ENCODE measurements at regions not wholly inside any gene's neighbourhood (a gene's known extent, or its start where the extent isn't known, plus 50 kb on each side); places are given as distances from the start of the nearest gene placed in this dataset.

- Histone ChIP-seq H3K18ac (ENCODE audit: extremely low read depth, low read length) (no peak overlapping the region), H2BK120ac (replicated peaks; ENCODE audit: low read depth, low read length) (no peak overlapping the region)
These were observed 967.8 kb upstream of the DIAPH2 start for GRCh38 chrX:95716841-95717240.

More at GRCh38 chrX:95716841-95717240, 967.8 kb upstream of the DIAPH2 start:
- H2AK5ac ChIP-seq (ENCODE audit: low read depth, low read length) = no peak overlapping the region
- no peak overlapping the region for H3K14ac ChIP-seq (ENCODE audit: insufficient read length)
- H4K5ac ChIP-seq (ENCODE audit: insufficient read length, low read depth, low read length) = no peak overlapping the region
- H3K27me3 ChIP-seq (replicated peaks in 1 of 4; ENCODE audit: control insufficient read depth in 3 of 4, extremely low read depth in 1 of 4, insufficient read depth in 3 of 4, low read length in 3 of 4) = no peaks in the 10 kb centered on the region
- H2BK20ac ChIP-seq (ENCODE audit: low read length) = no peak overlapping the region
- H3K9me3 ChIP-seq (ENCODE audit: insufficient read depth in 2 of 2, low read depth in 1 of 2, low read length in 1 of 2) = no peaks in the 10 kb centered on the region
- H3K36me3 ChIP-seq (ENCODE audit: control insufficient read depth in 2 of 4, insufficient read depth in 4 of 4, low read length in 3 of 4) = no peaks in the 10 kb centered on the region
- no peak overlapping the region for H2AFZ ChIP-seq (ENCODE audit: low read length)
- no peak overlapping the region for H2BK5ac ChIP-seq (ENCODE audit: low read depth, low read length)
- CTCF ChIA-PET (ENCODE audit: partially characterized antibody) = no interaction called here
- no peak for FAIRE-seq
- no peak overlapping the region for H4K91ac ChIP-seq (replicated peaks; ENCODE audit: insufficient read length, low read length)
- no peak overlapping the region for H4K8ac ChIP-seq (ENCODE audit: extremely low read depth, insufficient read depth, low read length)
- POLR2A ChIA-PET (ENCODE audit: partially characterized antibody) = no interaction called here
- no peak overlapping the region for H3K23ac ChIP-seq (ENCODE audit: insufficient read length)
- H3K4me1 ChIP-seq (replicated peaks in 1 of 4; ENCODE audit: control insufficient read depth in 3 of 4, insufficient read depth in 4 of 4, low read length in 3 of 4) = no peaks in the 10 kb centered on the region
- no peaks in the 10 kb centered on the region for H3K79me1 ChIP-seq (ENCODE audit: low read depth, low read length)
- WGBS, 2 experiments (ENCODE audit: extremely low coverage in 1 of 2, insufficient coverage in 1 of 2, insufficient read length in 1 of 2, insufficient replicate concordance in 2 of 2, low coverage in 1 of 2, low lambda C conversion rate in 2 of 2, missing lambda C conversion rate in 1 of 2) = 100% methylated on average over 1 of the region's 4 CpGs; no CpG with 5 or more reads in 1 of the 2 experiments
- H4K20me1 ChIP-seq (replicated peaks in 1 of 2; ENCODE audit: control insufficient read depth in 1 of 2, insufficient read depth in 2 of 2, low read length in 2 of 2) = no peaks in the 10 kb centered on the region
- H3K79me2 ChIP-seq (ENCODE audit: control insufficient read depth in 1 of 2, insufficient read depth in 2 of 2, low read length in 2 of 2) = no peaks in the 10 kb centered on the region
- no peak overlapping the region for H2BK12ac ChIP-seq (ENCODE audit: low read depth, low read length)
- no peak overlapping the region for H3K4ac ChIP-seq (replicated peaks; ENCODE audit: insufficient read length, low read depth, low read length)
- no peak overlapping the region for H3K27ac ChIP-seq (ENCODE audit: low read depth, low read length)
- no peak overlapping the region for H2BK15ac ChIP-seq (ENCODE audit: low read length)
- H3K56ac ChIP-seq (replicated peaks; ENCODE audit: insufficient read length, low read depth, low read length) = no peak overlapping the region
- no peak for DNase-seq (ENCODE audit: low read depth in 1 of 2, low spot score in 2 of 2)
- H3K4me3 ChIP-seq (ENCODE audit: extremely low read depth in 1 of 4, insufficient read depth in 2 of 4, low read depth in 3 of 4, low read length in 4 of 4) = no peak overlapping the region
- TF ChIP-seq CHD1 (IDR thresholded peaks at IDR 0.05; ENCODE audit: low read depth, low read length) = no peak
- no peak for TF ChIP-seq CREB1 (IDR thresholded peaks at IDR 0.05)
- no peak for TF ChIP-seq PHF8 (conservative IDR thresholded peaks at IDR 0.05; ENCODE audit: low read depth, low read length)
- no peak for TF ChIP-seq TCF12 (IDR thresholded peaks at IDR 0.05; ENCODE audit: low read depth, low read length)
- TF ChIP-seq JUND (IDR thresholded peaks at IDR 0.05; ENCODE audit: low read length) = no peak
- no peak for TF ChIP-seq ASH2L (IDR thresholded peaks at IDR 0.05; ENCODE audit: low read length)
- no peak for TF ChIP-seq TAF7 (optimal IDR thresholded peaks at IDR 0.05; ENCODE audit: borderline replicate concordance, low read depth, low read length)
- TF ChIP-seq BCL11A (IDR thresholded peaks at IDR 0.05; ENCODE audit: low read depth in 2 of 2, low read length in 2 of 2) = no peak
- TF ChIP-seq, protein P1, sequence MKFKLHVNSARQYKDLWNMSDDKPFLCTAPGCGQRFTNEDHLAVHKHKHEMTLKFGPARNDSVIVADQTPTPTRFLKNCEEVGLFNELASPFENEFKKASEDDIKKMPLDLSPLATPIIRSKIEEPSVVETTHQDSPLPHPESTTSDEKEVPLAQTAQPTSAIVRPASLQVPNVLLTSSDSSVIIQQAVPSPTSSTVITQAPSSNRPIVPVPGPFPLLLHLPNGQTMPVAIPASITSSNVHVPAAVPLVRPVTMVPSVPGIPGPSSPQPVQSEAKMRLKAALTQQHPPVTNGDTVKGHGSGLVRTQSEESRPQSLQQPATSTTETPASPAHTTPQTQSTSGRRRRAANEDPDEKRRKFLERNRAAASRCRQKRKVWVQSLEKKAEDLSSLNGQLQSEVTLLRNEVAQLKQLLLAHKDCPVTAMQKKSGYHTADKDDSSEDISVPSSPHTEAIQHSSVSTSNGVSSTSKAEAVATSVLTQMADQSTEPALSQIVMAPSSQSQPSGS (IDR thresholded peaks at IDR 0.05; ENCODE audit: low read length) = no peak
- no peaks in the 10 kb centered on the region for H3K23me2 ChIP-seq (ENCODE audit: low read depth, low read length)
- no peak overlapping the region for H3K4me2 ChIP-seq (ENCODE audit: insufficient read depth in 1 of 2, low read depth in 2 of 2, low read length in 2 of 2)
- no peak overlapping the region for H3K9ac ChIP-seq (replicated peaks in 1 of 4; ENCODE audit: extremely low read depth in 1 of 4, low read depth in 3 of 4, low read length in 3 of 4)

Data from H1 (cell line).